Lower lobe of right lung (tissue), 2 donors: ENCODE measurements at regions not wholly inside any gene's neighbourhood (a gene's known extent, or its start where the extent isn't known, plus 50 kb on each side); places are given as distances from the start of the nearest gene placed in this dataset.

ENCODE experiments used
- ATAC-seq, 2 donors: fragments of 200-7000 bp; cut with Tn5 transposase; one replicate each; pipeline ENCODE4 v1.9.1; 2020 to 2022; ENCODE audit warnings: mild to moderate bottlenecking in 2 of 2, moderate library complexity in 2 of 2
- DNase-seq: peaks from one replicate; pipeline ENCODE4 v3.0.0-alpha.2; 2020
- H3K27ac ChIP-seq: fragments of 200-600 bp; one replicate; pipeline ENCODE4 v1.8.0; 2022
- H3K27me3 ChIP-seq: fragments of 200-600 bp; one replicate; pipeline ENCODE4 v1.8.0; 2022; ENCODE audit warnings: low read depth
- H3K36me3 ChIP-seq: fragments of 200-600 bp; one replicate; pipeline ENCODE4 v1.8.0; 2022; ENCODE audit warnings: mild to moderate bottlenecking
- H3K4me1 ChIP-seq: fragments of 200-600 bp; one replicate; pipeline ENCODE4 v1.8.0; 2022
- H3K4me3 ChIP-seq: fragments of 200-600 bp; one replicate; pipeline ENCODE4 v1.8.0; 2022; ENCODE audit warnings: mild to moderate bottlenecking
- H3K9me3 ChIP-seq: fragments of 200-600 bp; one replicate; pipeline ENCODE4 v1.8.0; 2022
- intact Hi-C: fragments of 100-400 bp; cut with DNase I; formaldehyde crosslinking; loops from one replicate; pipeline ENCODE4 v1.11.0; 2022
- TF ChIP-seq, protein P1 (sequence below): fragments of 200-600 bp; IDR thresholded peaks from one replicate; pipeline ENCODE4 v1.8.0; 2022; ENCODE audit warnings: antibody characterized with exemption, mild to moderate bottlenecking
- donor health status: DM: no; HTN: yes; CAD: no; lungs with severe emphysema.

DNA sequence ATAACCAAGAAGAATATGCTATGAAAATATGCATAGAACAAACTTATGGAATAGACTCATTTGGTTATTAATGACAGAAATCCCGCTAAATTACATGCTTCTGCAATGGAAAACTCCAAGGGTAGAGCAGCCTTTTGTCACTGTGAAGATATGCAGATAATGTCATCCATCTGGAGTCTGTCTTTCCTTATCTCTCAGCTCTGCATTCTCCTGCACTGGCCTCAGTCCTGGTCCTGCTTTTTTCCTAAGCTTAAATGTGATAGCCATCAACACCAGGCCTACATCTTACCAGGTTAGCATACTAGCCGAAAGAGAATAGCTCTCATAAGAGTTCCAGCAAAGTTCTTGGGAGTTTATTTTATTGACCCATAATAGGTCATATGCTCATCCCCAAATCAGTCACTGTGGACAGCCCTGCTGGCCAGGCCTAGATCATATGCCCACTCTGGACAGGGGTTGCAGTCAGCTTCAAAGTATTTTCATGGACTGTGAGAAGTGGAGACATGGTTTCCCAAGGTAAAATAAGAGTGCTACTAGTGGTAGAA, 86.5 kb upstream of the LEF1 start:
- DNase-seq, result no peak
- no peaks in the 10 kb centered on the region for H3K4me1 ChIP-seq
- H3K27me3 ChIP-seq, result no peaks in the 10 kb centered on the region
- no peak overlapping the region for H3K4me3 ChIP-seq
- no peak for ATAC-seq
- TF ChIP-seq, protein P1, sequence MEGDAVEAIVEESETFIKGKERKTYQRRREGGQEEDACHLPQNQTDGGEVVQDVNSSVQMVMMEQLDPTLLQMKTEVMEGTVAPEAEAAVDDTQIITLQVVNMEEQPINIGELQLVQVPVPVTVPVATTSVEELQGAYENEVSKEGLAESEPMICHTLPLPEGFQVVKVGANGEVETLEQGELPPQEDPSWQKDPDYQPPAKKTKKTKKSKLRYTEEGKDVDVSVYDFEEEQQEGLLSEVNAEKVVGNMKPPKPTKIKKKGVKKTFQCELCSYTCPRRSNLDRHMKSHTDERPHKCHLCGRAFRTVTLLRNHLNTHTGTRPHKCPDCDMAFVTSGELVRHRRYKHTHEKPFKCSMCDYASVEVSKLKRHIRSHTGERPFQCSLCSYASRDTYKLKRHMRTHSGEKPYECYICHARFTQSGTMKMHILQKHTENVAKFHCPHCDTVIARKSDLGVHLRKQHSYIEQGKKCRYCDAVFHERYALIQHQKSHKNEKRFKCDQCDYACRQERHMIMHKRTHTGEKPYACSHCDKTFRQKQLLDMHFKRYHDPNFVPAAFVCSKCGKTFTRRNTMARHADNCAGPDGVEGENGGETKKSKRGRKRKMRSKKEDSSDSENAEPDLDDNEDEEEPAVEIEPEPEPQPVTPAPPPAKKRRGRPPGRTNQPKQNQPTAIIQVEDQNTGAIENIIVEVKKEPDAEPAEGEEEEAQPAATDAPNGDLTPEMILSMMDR, result no peak
- no peak overlapping the region for H3K27ac ChIP-seq
- no peaks in the 10 kb centered on the region for H3K9me3 ChIP-seq
- no peaks in the 10 kb centered on the region for H3K36me3 ChIP-seq
- intact Hi-C loops, result no loop called here

DNA sequence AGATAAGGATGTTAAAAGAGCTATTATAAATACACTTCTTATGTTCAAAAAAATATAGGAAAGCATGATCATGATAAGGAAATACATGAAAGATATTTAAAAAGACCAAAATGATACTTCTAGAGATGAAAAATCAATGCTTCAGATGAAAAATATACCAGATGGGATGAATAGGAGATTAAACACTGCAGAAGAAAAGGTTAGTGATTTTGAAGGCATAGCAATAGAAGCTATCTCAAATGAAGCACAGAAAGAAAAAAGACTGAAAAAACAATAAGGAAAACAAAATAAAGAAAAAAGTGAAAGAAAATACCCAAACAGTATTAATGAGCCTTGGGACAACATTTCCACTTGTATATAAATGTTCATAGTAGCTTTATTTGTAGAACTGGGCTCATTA, 80.7 kb upstream of the LEF1 start:
- TF ChIP-seq, protein P1, result no peak
- no peak overlapping the region for H3K27ac ChIP-seq
- intact Hi-C loops, result no loop called here
- no peak overlapping the region for H3K4me3 ChIP-seq
- no peaks in the 10 kb centered on the region for H3K4me1 ChIP-seq
- no peaks in the 10 kb centered on the region for H3K36me3 ChIP-seq
- ATAC-seq, result no peak
- DNase-seq, result no peak
- no peaks in the 10 kb centered on the region for H3K27me3 ChIP-seq
- H3K9me3 ChIP-seq, result no peaks in the 10 kb centered on the region

DNA sequence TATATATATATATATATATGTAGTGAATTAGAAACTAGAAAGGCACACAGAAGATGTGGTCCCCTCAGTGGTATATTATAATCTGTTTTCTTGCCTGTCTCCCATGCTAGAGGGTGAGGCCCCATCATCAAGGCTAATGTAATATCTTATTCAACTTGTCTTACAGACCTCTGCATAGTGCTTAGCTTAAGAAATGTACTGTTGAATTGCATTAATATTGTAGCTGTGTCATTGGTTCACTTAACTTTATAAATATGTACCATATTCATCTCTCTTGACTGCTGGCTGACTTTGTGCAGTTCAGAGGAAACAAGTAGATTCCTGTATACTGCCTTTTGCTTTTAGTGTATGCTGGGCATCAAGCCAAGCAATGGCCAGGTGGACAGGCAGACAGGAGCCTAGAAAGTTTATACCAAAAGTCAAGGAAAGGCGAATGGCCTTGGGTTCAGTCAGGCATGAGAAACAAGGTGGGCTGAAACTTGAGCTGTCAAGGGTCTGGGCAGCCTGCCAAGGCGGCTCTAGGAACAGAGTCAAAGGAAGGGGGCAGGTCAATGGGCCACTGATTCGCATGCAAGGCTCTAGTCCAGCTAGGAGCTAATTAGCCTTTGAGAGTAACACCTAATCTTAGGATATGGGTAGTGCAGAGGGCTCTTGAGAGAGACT, 78.8 kb upstream of the LEF1 start:
- intact Hi-C loops, result no loop called here
- TF ChIP-seq, protein P1, result no peak
- DNase-seq (no peak), ATAC-seq (no peak)
- Histone ChIP-seq H3K27ac (no peak overlapping the region), H3K4me1 (no peaks in the 10 kb centered on the region), H3K27me3 (no peaks in the 10 kb centered on the region), H3K4me3 (no peak overlapping the region), H3K36me3 (no peaks in the 10 kb centered on the region), H3K9me3 (no peaks in the 10 kb centered on the region)

DNA sequence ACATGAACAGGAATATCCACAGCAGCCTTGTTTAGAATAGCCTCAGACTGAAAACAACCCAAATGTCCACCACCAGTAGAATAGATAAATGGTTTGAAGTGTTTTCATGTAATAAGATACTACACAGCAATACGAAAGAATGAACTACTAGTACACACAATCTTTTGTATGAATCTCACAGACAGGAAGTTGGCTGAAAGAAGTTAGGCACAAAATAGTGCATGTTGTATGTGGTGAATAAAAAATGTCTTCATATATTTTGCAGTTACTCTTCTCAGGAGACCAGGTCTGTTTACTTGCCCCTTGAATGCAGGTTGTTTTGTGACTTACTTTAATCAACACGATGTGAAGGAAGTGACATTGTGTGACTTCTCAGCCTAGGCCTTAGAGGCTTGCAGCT, 75.9 kb upstream of the LEF1 start:
- Histone ChIP-seq H3K36me3 (no peaks in the 10 kb centered on the region), H3K27me3 (no peaks in the 10 kb centered on the region), H3K4me3 (no peak overlapping the region), H3K27ac (no peak overlapping the region), H3K9me3 (no peaks in the 10 kb centered on the region), H3K4me1 (no peaks in the 10 kb centered on the region)
- DNase-seq (no peak), ATAC-seq (no peak)
- intact Hi-C loops, result no loop called here
- TF ChIP-seq, protein P1, result no peak

DNA sequence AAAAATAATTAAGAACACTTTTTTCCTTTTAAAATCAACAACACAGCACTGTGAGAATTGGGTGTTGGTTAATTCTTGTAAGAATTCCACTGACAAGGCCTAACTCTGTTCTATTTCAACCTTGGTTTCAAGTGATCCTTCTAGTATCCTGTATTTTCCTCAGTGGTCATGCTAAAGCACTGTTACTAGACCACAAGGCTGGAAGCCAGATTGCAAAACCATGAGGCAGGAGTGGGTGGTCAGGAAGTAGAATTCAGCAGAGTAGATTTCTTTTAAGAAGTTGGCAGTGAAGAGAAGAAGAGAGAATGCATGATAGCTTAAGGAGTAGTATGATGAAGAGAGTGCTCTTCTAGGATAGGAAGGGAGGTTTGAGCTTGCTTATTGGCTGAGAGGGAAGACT, 71.6 kb upstream of the LEF1 start:
- intact Hi-C loops, result no loop called here
- TF ChIP-seq, protein P1, result no peak
- no peaks in the 10 kb centered on the region for H3K4me1 ChIP-seq
- no peaks in the 10 kb centered on the region for H3K36me3 ChIP-seq
- H3K27me3 ChIP-seq, result peaks cover 3% of the 10 kb centered on the region
- H3K4me3 ChIP-seq, result no peak overlapping the region
- ATAC-seq (no peak), DNase-seq (no peak)
- H3K9me3 ChIP-seq, result no peaks in the 10 kb centered on the region
- H3K27ac ChIP-seq, result no peak overlapping the region
